ENCODE measurements at regions not wholly inside any gene's neighbourhood (a gene's known extent, or its start where the extent isn't known, plus 50 kb on each side); places are given as distances from the start of the nearest gene placed in this dataset.

DNA sequence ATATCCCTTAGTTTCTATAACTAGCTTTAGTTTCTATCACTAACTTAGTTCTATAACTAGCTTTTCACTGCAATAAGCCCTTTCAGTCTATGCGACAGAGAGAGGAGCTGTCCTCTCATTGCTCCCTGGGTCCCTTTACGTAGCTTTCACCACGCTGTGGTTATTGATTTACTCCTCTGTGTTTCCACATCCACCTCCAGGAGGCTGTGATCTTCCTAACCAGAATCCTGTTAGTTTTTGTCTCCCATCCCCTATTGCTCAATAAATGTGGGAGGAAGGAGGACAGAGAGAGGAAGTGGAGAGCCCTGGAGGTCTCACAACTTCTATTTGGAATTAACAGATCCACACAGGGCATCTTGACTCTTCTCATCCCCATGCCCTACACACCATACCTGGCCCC lies 1036.1 kb downstream of the MCTP2 start:
- DNase-seq (ENCODE audit: insufficient read length, low spot score) (no peak), FAIRE-seq (no peak)
- TF ChIP-seq PAX5 (IDR thresholded peaks at IDR 0.05; ENCODE audit: insufficient read depth, low read length, severe bottlenecking) (no peak), POLR2A (IDR thresholded peaks at IDR 0.05; ENCODE audit: low read depth, low read length) (no peak), POU2F2 (IDR thresholded peaks at IDR 0.05; ENCODE audit: low read depth, low read length) (no peak), POLR2AphosphoS5 (IDR thresholded peaks at IDR 0.05; ENCODE audit: low read depth, low read length) (no peak), SPI1 (IDR thresholded peaks at IDR 0.05; ENCODE audit: low read depth, low read length) (no peak), TAF1 (IDR thresholded peaks at IDR 0.05; ENCODE audit: low read depth, low read length) (no peak)

- TF ChIP-seq POU2F2 (IDR thresholded peaks at IDR 0.05; ENCODE audit: low read depth, low read length) (no peak), TAF1 (IDR thresholded peaks at IDR 0.05; ENCODE audit: low read depth, low read length) (no peak), POLR2A (IDR thresholded peaks at IDR 0.05; ENCODE audit: low read depth, low read length) (no peak), SPI1 (IDR thresholded peaks at IDR 0.05; ENCODE audit: low read depth, low read length) (no peak), PAX5 (IDR thresholded peaks at IDR 0.05; ENCODE audit: insufficient read depth, low read length, severe bottlenecking) (no peak), POLR2AphosphoS5 (IDR thresholded peaks at IDR 0.05; ENCODE audit: low read depth, low read length) (no peak)
- FAIRE-seq (no peak), DNase-seq (ENCODE audit: insufficient read length, low spot score) (no peak)
These were observed 1038.2 kb downstream of the MCTP2 start for GRCh38 chr15:95269242-95270183.

- no peak for TF ChIP-seq PAX5 (IDR thresholded peaks at IDR 0.05; ENCODE audit: insufficient read depth, low read length, severe bottlenecking)
- TF ChIP-seq SPI1 (IDR thresholded peaks at IDR 0.05; ENCODE audit: low read depth, low read length): no peak
- no peak for TF ChIP-seq TAF1 (IDR thresholded peaks at IDR 0.05; ENCODE audit: low read depth, low read length)
- FAIRE-seq (no peak), DNase-seq (ENCODE audit: insufficient read length, low spot score) (no peak)
These were observed 1042.7 kb downstream of the MCTP2 start for GRCh38 chr15:95274101-95274500.

- TF ChIP-seq PAX5 (IDR thresholded peaks at IDR 0.05; ENCODE audit: insufficient read depth, low read length, severe bottlenecking) (no peak), POLR2AphosphoS5 (IDR thresholded peaks at IDR 0.05; ENCODE audit: low read depth, low read length) (no peak), TAF1 (IDR thresholded peaks at IDR 0.05; ENCODE audit: low read depth, low read length) (no peak), POU2F2 (IDR thresholded peaks at IDR 0.05; ENCODE audit: low read depth, low read length) (no peak), SPI1 (IDR thresholded peaks at IDR 0.05; ENCODE audit: low read depth, low read length) (no peak)
- FAIRE-seq: no peak
- DNase-seq (ENCODE audit: insufficient read length, low spot score): no peak
These were observed 1045.9 kb downstream of the MCTP2 start for GRCh38 chr15:95277266-95277665.

DNA sequence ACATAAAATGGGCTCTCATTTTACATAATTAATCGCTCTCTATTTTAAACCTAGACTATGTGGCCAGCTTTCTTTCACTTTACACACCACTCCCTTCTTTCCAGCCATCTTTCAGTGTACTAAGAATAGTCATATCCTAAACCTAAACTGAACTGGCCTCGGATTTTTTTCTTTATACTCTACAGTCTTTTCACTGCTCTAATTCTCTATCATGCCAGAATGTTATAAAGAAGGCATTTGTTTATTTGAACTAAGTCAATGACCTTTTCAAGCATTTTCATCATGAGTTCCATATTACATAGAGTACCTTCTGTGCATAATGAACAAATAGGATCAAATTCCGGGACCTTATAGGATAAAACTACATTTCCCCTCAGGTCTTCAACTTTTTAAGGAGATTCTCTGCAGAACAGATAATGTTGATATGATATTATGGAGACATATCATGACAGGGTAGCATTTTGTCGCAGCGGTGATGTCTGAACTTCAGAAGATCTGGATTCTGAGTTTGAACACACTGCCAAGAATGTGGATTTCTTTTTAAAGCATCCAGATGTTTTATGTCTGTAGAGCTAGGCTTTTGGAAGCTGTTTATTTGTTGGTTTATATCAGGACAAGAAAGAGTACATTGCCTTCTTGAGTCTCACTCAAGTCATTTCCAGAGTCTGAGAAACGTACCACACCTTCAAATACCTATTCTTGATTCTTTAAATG lies 1047.3 kb downstream of the MCTP2 start:
- TF ChIP-seq POLR2A (IDR thresholded peaks at IDR 0.05; ENCODE audit: low read depth, low read length) (no peak), SPI1 (IDR thresholded peaks at IDR 0.05; ENCODE audit: low read depth, low read length) (no peak), POLR2AphosphoS5 (IDR thresholded peaks at IDR 0.05; ENCODE audit: low read depth, low read length) (no peak), TAF1 (IDR thresholded peaks at IDR 0.05; ENCODE audit: low read depth, low read length) (no peak), POU2F2 (IDR thresholded peaks at IDR 0.05; ENCODE audit: low read depth, low read length) (no peak), PAX5 (IDR thresholded peaks at IDR 0.05; ENCODE audit: insufficient read depth, low read length, severe bottlenecking) (no peak)
- DNase-seq (ENCODE audit: insufficient read length, low spot score) (no peak), FAIRE-seq (no peak)

DNA sequence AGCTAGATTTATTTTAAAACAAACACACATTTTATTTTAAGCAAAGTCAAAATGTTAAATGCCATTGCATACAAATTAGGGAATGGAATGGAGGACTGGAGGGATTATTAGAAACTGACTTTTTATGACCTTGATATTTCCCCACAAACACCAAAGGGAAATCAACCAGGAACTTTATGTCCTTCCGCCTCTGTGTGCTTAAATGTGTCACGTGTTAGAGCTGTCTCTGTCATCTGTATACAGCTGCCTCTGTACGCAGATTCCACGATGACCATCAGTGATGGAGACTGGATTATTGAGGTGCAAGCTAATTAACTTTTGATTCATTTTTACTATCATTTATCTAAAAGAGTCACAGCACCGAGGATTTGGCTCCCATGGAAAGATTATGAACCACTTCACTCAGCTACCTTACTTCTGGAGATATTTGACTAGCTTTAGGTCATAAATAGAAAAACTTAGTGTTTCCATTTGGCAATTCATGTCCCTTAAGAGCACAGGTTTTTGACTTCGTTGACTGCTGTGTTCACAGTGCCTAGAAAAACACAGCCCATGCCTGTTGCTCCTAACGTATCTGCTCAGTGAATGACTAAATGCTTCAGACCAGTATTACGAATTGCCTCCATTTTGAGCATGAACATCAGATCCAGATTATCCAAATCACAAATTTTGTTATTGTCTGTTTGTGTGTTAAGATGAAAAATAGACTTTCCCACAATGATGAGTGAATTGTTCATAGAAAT lies 1048.1 kb downstream of the MCTP2 start:
- no peak for FAIRE-seq
- TF ChIP-seq SPI1 (IDR thresholded peaks at IDR 0.05; ENCODE audit: low read depth, low read length) (no peak), PAX5 (IDR thresholded peaks at IDR 0.05; ENCODE audit: insufficient read depth, low read length, severe bottlenecking) (no peak), TAF1 (IDR thresholded peaks at IDR 0.05; ENCODE audit: low read depth, low read length) (no peak), POU2F2 (IDR thresholded peaks at IDR 0.05; ENCODE audit: low read depth, low read length) (no peak)

DNA sequence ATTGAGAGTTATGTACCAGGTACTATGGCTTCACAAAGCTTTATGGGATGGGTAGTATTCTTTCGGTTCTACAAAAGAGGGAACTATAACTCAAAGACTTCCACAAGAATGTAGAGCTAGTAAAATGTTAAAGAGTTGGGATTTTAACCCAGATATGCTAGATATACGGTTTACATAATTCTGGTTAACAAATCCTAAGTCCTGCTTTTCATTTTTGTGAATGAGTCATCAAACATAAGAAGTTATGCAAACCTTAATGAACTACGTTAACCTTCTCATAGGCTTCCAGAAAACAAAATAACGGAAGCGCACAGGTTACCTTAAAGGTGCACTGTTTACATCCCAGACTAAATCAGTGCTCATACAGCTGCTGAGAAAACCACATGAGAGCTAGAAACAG lies 1049.3 kb downstream of the MCTP2 start:
- FAIRE-seq (no peak), DNase-seq (ENCODE audit: insufficient read length, low spot score) (no peak)
- TF ChIP-seq PAX5 (IDR thresholded peaks at IDR 0.05; ENCODE audit: insufficient read depth, low read length, severe bottlenecking) (no peak), POLR2AphosphoS5 (IDR thresholded peaks at IDR 0.05; ENCODE audit: low read depth, low read length) (no peak), POU2F2 (IDR thresholded peaks at IDR 0.05; ENCODE audit: low read depth, low read length) (no peak), SPI1 (IDR thresholded peaks at IDR 0.05; ENCODE audit: low read depth, low read length) (no peak), POLR2A (IDR thresholded peaks at IDR 0.05; ENCODE audit: low read depth, low read length) (no peak), TAF1 (IDR thresholded peaks at IDR 0.05; ENCODE audit: low read depth, low read length) (no peak)

More for the DNA sequence above, 1048.1 kb downstream of the MCTP2 start:
- DNase-seq (ENCODE audit: insufficient read length, low spot score): no peak

GRCh38 chr15:95281470-95281869 lies 1049.0 kb upstream of the NR2F2 start:
- FAIRE-seq (no peak), DNase-seq (ENCODE audit: insufficient read length, low spot score) (no peak)
- TF ChIP-seq SPI1 (IDR thresholded peaks at IDR 0.05; ENCODE audit: low read depth, low read length) (no peak), POLR2AphosphoS5 (IDR thresholded peaks at IDR 0.05; ENCODE audit: low read depth, low read length) (no peak), PAX5 (IDR thresholded peaks at IDR 0.05; ENCODE audit: insufficient read depth, low read length, severe bottlenecking) (no peak), POLR2A (IDR thresholded peaks at IDR 0.05; ENCODE audit: low read depth, low read length) (no peak), TAF1 (IDR thresholded peaks at IDR 0.05; ENCODE audit: low read depth, low read length) (no peak)

GRCh38 chr15:95284492-95284891 lies 1046.0 kb upstream of the NR2F2 start:
- FAIRE-seq (no peak), DNase-seq (ENCODE audit: insufficient read length, low spot score) (no peak)
- TF ChIP-seq POU2F2 (IDR thresholded peaks at IDR 0.05; ENCODE audit: low read depth, low read length): no peak
- TF ChIP-seq SPI1 (IDR thresholded peaks at IDR 0.05; ENCODE audit: low read depth, low read length): no peak
- TF ChIP-seq PAX5 (IDR thresholded peaks at IDR 0.05; ENCODE audit: insufficient read depth, low read length, severe bottlenecking): no peak
- TF ChIP-seq POLR2A (IDR thresholded peaks at IDR 0.05; ENCODE audit: low read depth, low read length): no peak
- no peak for TF ChIP-seq POLR2AphosphoS5 (IDR thresholded peaks at IDR 0.05; ENCODE audit: low read depth, low read length)
- no peak for TF ChIP-seq TAF1 (IDR thresholded peaks at IDR 0.05; ENCODE audit: low read depth, low read length)

All from GM12891 (cell line).